Smooth muscle cell (in vitro differentiated cells): ENCODE measurements at regions not wholly inside any gene's neighbourhood (a gene's known extent, or its start where the extent isn't known, plus 50 kb on each side); places are given as distances from the start of the nearest gene placed in this dataset.
"Not testable (repeated sequence)": the region's sequence is repeated elsewhere in the genome, so short reads cannot be mapped to it uniquely, and the experiment has no call there.

ENCODE experiments used
- DNase-seq: peaks from one replicate; lab custom pipeline; 2025; ENCODE audit not compliant: unreplicated experiment; lab: John Stamatoyannopoulos, UW
- H2AFZ ChIP-seq: fragments of 200-600 bp; sonication (generic); 2 replicates; pipeline ENCODE4 v1.6.0; 2016; ENCODE audit warnings: antibody characterized with exemption, low read depth, mild to moderate bottlenecking
- H3F3A ChIP-seq: fragments of 200-600 bp; sonication (generic); 2 replicates; pipeline ENCODE4 v1.6.0; 2017; ENCODE audit warnings: antibody characterized with exemption, low read depth
- H3K27ac ChIP-seq: fragments of 200-600 bp; sonication (generic); 2 replicates; pipeline ENCODE4 v1.5.1; 2016; ENCODE audit warnings: low read depth, mild to moderate bottlenecking
- H3K27me3 ChIP-seq: fragments of 200-600 bp; sonication (generic); 2 replicates; pipeline ENCODE4 v1.6.1; 2016; ENCODE audit warnings: low read depth, mild to moderate bottlenecking
- H3K36me3 ChIP-seq: fragments of 200-600 bp; sonication (generic); 2 replicates; pipeline ENCODE4 v1.5.1; 2016; ENCODE audit warnings: low read depth
- H3K4me1 ChIP-seq: fragments of 200-600 bp; sonication (generic); 2 replicates; pipeline ENCODE4 v1.5.1; 2016; ENCODE audit warnings: low read depth
- H3K4me2 ChIP-seq: fragments of 200-600 bp; sonication (generic); 2 replicates; pipeline ENCODE4 v1.6.0; 2016; ENCODE audit warnings: mild to moderate bottlenecking
- H3K4me3 ChIP-seq: fragments of 200-600 bp; sonication (generic); 2 replicates; pipeline ENCODE4 v1.5.1; 2016; ENCODE audit warnings: mild to moderate bottlenecking
- H3K79me2 ChIP-seq: fragments of 200-600 bp; sonication (generic); 2 replicates; pipeline ENCODE4 v1.6.0; 2016; ENCODE audit warnings: low read depth, mild to moderate bottlenecking
- H3K9ac ChIP-seq: fragments of 200-600 bp; sonication (generic); 2 replicates; pipeline ENCODE4 v1.6.0; 2016; ENCODE audit warnings: low read depth
- H3K9me3 ChIP-seq: fragments of 200-600 bp; sonication (generic); replicated peaks from 2 replicates; pipeline ENCODE4 v1.5.1; 2016; ENCODE audit warnings: low read depth
- H4K20me1 ChIP-seq: fragments of 200-600 bp; sonication (generic); 2 replicates; pipeline ENCODE4 v1.6.0; 2016; ENCODE audit warnings: low read depth
- CTCF ChIP-seq: fragments of 200-600 bp; sonication (generic); IDR thresholded peaks from 2 replicates; pipeline ENCODE4 v1.5.1; 2017; ENCODE audit warnings: borderline replicate concordance, mild to moderate bottlenecking, antibody characterized with exemption; ENCODE audit not compliant: insufficient read depth, poor library complexity, severe bottlenecking
- WGBS: methylation state at CpG from one replicate; pipeline ENCODE4 v1.1.7; 2016; ENCODE audit warnings: low lambda C conversion rate; 5-methylcytosine and 5-hydroxymethylcytosine counted together

DNA sequence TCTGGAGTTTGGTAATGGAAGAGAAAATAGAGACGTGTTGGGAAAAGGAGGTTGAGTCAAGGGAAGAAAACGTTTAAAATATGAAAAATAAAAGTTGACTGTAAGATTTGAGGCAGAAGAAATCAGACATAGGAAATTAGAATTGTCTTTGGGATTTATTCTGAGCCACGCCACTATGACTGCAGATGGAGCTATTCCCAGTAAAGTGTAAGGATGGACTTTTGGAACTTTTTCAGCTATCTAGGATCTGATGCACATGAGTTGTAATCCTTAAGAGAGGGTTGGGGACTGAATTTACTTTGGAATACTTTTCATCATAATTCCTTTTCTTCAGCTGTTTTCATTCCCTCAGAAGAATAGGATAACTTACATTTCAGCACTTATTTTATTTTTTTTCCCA is 336.7 kb downstream of the FAM170A start:
- Histone ChIP-seq H3K4me1 (no peaks in the 10 kb centered on the region), H3K9me3 (no peaks in the 10 kb centered on the region), H3K27me3 (no peaks in the 10 kb centered on the region), H3K36me3 (no peaks in the 10 kb centered on the region), H3K4me3 (no peak overlapping the region), H3K79me2 (no peaks in the 10 kb centered on the region), H3F3A (no peaks in the 10 kb centered on the region), H3K4me2 (no peak overlapping the region), H3K9ac (no peak overlapping the region), H3K27ac (no peak overlapping the region), H4K20me1 (no peaks in the 10 kb centered on the region), H2AFZ (no peak overlapping the region)
- WGBS = 80% methylated on average over 3 of the region's 3 CpGs
- no peak for TF ChIP-seq CTCF
- DNase-seq = no peak

DNA sequence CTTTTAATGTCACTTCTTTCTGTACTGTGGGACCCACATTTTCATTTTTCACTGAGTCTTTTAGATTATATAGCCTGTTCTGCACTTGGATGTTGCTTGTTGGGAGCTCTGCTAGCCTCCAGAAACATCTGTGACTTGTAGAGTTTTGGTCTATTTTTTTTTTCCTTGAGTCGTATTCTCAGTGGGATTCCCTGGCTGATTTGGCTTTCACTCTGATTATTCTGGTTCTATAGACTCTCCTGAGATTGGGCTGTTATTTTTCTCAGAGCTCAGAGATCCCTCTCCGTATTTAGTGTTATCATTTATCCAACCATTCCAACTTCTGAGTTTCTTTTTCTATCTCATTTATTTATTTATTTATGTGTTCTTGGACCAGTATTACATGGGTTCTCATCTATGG is 339.3 kb downstream of the FAM170A start:
- Histone ChIP-seq H3K4me3 (no peak overlapping the region), H4K20me1 (no peaks in the 10 kb centered on the region), H3K27ac (no peak overlapping the region), H3K4me1 (no peaks in the 10 kb centered on the region), H3K79me2 (no peaks in the 10 kb centered on the region), H3K9ac (no peak overlapping the region), H3K4me2 (no peak overlapping the region), H3F3A (no peaks in the 10 kb centered on the region), H2AFZ (no peak overlapping the region), H3K27me3 (no peaks in the 10 kb centered on the region), H3K36me3 (no peaks in the 10 kb centered on the region), H3K9me3 (no peaks in the 10 kb centered on the region)
- DNase-seq = no peak
- no peak for TF ChIP-seq CTCF
- 89% methylated on average over 2 of the region's 2 CpGs for WGBS

DNA sequence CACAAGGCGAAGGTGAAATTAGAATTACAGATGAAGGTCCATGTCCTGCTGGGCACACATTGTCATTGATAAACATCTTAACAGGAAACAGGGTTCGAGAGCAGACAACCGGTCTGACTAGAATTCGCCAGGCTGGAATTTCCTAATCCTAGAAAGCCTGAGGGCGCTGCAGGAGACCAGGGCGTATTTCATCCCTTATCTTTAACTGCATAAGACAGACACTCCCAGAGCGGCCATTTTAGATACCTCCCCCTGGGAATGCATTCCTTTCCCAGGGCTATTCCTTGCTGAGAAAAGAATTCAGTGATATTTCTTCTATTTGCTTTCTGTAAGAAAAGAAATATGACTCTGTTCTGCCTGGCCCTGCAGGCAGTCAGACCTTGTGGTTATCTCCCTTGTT is 357.7 kb downstream of the FAM170A start:
- H4K20me1 ChIP-seq, H3K9me3 ChIP-seq: not testable (repeated sequence)
- 71% methylated on average over 7 of the region's 7 CpGs for WGBS

DNA sequence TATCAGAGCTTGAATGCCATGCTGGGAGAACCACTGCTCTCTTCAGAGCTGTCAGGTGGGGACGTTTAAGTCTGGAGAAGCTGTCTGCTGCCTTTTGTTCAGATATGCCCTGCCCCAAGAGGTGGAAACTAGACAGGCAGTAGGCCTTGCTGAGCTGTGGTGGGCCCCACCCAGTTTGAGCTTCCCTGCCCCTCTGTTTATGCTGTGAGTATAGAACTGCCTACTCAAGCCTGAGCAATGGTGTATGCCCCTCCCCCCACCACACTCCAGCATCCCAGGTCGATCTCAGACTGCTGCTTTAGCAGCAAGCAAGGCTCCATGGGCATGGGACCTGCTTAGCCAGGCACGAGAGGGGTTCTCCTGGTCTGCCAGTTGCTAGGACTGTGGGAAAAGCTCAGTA is 362.3 kb downstream of the FAM170A start:
- no peak overlapping the region for H3K4me2 ChIP-seq
- no peak overlapping the region for H2AFZ ChIP-seq
- DNase-seq = no peak
- H4K20me1 ChIP-seq = no peaks in the 10 kb centered on the region
- H3K36me3 ChIP-seq = no peaks in the 10 kb centered on the region
- no peaks in the 10 kb centered on the region for H3K4me1 ChIP-seq
- no peaks in the 10 kb centered on the region for H3K79me2 ChIP-seq
- WGBS = 100% methylated on average over 3 of the region's 3 CpGs
- peaks cover 7% of the 10 kb centered on the region for H3K9me3 ChIP-seq
- no peak overlapping the region for H3K9ac ChIP-seq
- H3F3A ChIP-seq = no peaks in the 10 kb centered on the region
- no peak for TF ChIP-seq CTCF
- no peak overlapping the region for H3K27ac ChIP-seq
- H3K4me3 ChIP-seq = no peak overlapping the region
- no peaks in the 10 kb centered on the region for H3K27me3 ChIP-seq

More for the DNA sequence above, 357.7 kb downstream of the FAM170A start:
- not testable (repeated sequence) for H3K79me2 ChIP-seq, DNase-seq, H3K4me3 ChIP-seq, H3K36me3 ChIP-seq, H2AFZ ChIP-seq, H3K27ac ChIP-seq, H3K4me1 ChIP-seq, H3K4me2 ChIP-seq, H3K9ac ChIP-seq, H3F3A ChIP-seq, H3K27me3 ChIP-seq
